ENCODE measurements at regions not wholly inside any gene's neighbourhood (a gene's known extent, or its start where the extent isn't known, plus 50 kb on each side); places are given as distances from the start of the nearest gene placed in this dataset.

DNA sequence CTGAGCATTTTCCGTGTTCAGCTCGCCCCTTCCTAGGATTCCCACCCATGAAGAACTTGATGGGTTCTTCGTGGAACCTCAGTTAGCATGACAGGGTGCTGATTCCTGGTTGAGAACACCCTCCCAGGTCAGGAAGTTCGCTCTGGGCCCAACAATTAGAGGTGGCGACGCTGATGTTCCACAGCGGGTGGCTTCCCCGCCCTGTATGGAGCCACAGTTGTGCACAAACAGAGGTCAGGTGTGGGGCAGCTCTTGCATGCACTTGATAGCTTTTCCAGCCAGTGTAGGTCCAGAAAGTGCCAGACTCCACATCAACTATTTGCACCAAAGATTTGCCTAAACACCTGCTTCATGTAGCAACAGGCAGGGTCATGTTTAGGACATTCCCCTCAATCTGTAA lies 788.2 kb downstream of the MED13L start:
- in situ Hi-C loops (cut with MboI) (no loop called here), intact Hi-C loops (cut with micrococcal nuclease) (no loop called here)
- no peaks in the 10 kb centered on the region for H3K9me1 ChIP-seq (ENCODE audit: control insufficient read depth, insufficient read depth, low read length)
- no TSS peak for BruUV-seq (replicated peaks)
- no peak for ATAC-seq
- H3K79me2 ChIP-seq (ENCODE audit: control insufficient read depth, insufficient read depth, low read length): no peaks in the 10 kb centered on the region
- ChIA-PET POLR2A (interaction anchor here (0.5 to 1.2 kb wide), 2 partner anchors 11 to 12 kb away, joined by 3 read pairs; no protein-coding TSS in a partner anchor), CTCF (ENCODE audit: low intra/inter-chr PET ratio) (no interaction called here)
- no peak overlapping the region for H3K4me3 ChIP-seq
- no peaks in the 10 kb centered on the region for H3K36me3 ChIP-seq (ENCODE audit: control insufficient read depth, insufficient read depth, low read length)
- no peaks in the 10 kb centered on the region; a peak in 1 of 5 replicates for H3K27me3 ChIP-seq (ENCODE audit: control insufficient read depth in 2 of 2, insufficient read depth in 2 of 2, low read length in 2 of 2)
- no peaks in the 10 kb centered on the region for H3K9me3 ChIP-seq (replicated peaks; ENCODE audit: control insufficient read depth, insufficient read depth, low read depth, low read length)
- WGBS (ENCODE audit: insufficient coverage, low coverage, missing lambda C conversion rate): 2% methylated on average over 8 of the region's 8 CpGs
- no peak overlapping the region for H3K4me2 ChIP-seq (ENCODE audit: insufficient read depth, low read length)
- FAIRE-seq: no peak
- no peak overlapping the region for H3K27ac ChIP-seq (ENCODE audit: extremely low read depth, low read depth, low read length)
- H3K9ac ChIP-seq (ENCODE audit: insufficient read depth in 1 of 2, low read depth in 2 of 2, low read length in 2 of 2): no peak overlapping the region
- H4K20me1 ChIP-seq (replicated peaks; ENCODE audit: control insufficient read depth, insufficient read depth, low read length): no peaks in the 10 kb centered on the region
- H3K4me1 ChIP-seq (replicated peaks in 1 of 2; ENCODE audit: control insufficient read depth in 2 of 2, insufficient read depth in 2 of 2, low read length in 2 of 2): no peaks in the 10 kb centered on the region
- DNase-seq (ENCODE audit: extremely low read depth in 1 of 4, low spot score in 3 of 4): no peak
- no peak overlapping the region for H2AFZ ChIP-seq (ENCODE audit: low read depth, low read length)
- TF ChIP-seq GATAD2B (IDR thresholded peaks at IDR 0.05; ENCODE audit: borderline replicate concordance): no peak
- no peak for TF ChIP-seq POLR3G (IDR thresholded peaks at IDR 0.05; ENCODE audit: extremely low read depth, insufficient read length, insufficient replicate concordance)
- no peak for TF ChIP-seq ZNF184 (CRISPR knock-in tag; IDR thresholded peaks at IDR 0.05)
- TF ChIP-seq, protein P1, sequence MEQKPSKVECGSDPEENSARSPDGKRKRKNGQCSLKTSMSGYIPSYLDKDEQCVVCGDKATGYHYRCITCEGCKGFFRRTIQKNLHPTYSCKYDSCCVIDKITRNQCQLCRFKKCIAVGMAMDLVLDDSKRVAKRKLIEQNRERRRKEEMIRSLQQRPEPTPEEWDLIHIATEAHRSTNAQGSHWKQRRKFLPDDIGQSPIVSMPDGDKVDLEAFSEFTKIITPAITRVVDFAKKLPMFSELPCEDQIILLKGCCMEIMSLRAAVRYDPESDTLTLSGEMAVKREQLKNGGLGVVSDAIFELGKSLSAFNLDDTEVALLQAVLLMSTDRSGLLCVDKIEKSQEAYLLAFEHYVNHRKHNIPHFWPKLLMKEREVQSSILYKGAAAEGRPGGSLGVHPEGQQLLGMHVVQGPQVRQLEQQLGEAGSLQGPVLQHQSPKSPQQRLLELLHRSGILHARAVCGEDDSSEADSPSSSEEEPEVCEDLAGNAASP (IDR thresholded peaks at IDR 0.05): no peak
- TF ChIP-seq, protein P2, sequence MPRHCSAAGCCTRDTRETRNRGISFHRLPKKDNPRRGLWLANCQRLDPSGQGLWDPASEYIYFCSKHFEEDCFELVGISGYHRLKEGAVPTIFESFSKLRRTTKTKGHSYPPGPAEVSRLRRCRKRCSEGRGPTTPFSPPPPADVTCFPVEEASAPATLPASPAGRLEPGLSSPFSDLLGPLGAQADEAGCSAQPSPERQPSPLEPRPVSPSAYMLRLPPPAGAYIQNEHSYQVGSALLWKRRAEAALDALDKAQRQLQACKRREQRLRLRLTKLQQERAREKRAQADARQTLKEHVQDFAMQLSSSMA (CRISPR knock-in tag; IDR thresholded peaks at IDR 0.05): no peak
- no peak for TF ChIP-seq BRD4 (IDR thresholded peaks at IDR 0.05)
- TF ChIP-seq HNRNPUL1 (IDR thresholded peaks at IDR 0.05; ENCODE audit: low read length): no peak
- TF ChIP-seq ZNF431 (CRISPR knock-in tag; IDR thresholded peaks at IDR 0.05): no peak
- TF ChIP-seq EP400 (IDR thresholded peaks at IDR 0.05): no peak
- no peak for TF ChIP-seq KDM5B (IDR thresholded peaks at IDR 0.05; ENCODE audit: insufficient replicate concordance, low read depth, low read length)
- TF ChIP-seq ZNF696 (CRISPR knock-in tag; conservative IDR thresholded peaks at IDR 0.05): no peak
- no peak for TF ChIP-seq STAG1 (CRISPR knock-in tag; IDR thresholded peaks at IDR 0.05; ENCODE audit: borderline replicate concordance)
- TF ChIP-seq ZNF644 (tag; IDR thresholded peaks at IDR 0.05; ENCODE audit: low read depth): no peak
- no peak for TF ChIP-seq JUND (IDR thresholded peaks at IDR 0.05; ENCODE audit: borderline replicate concordance, low read depth, low read length)
- TF ChIP-seq JUND (tag; IDR thresholded peaks at IDR 0.05; ENCODE audit: borderline replicate concordance, low read depth, low read length): no peak
- no peak for TF ChIP-seq MEF2D (tag; conservative IDR thresholded peaks at IDR 0.05; ENCODE audit: low read depth)
- TF ChIP-seq ARID2 (IDR thresholded peaks at IDR 0.05): no peak
- TF ChIP-seq ZBTB7A (IDR thresholded peaks at IDR 0.05; ENCODE audit: borderline replicate concordance, control insufficient read depth, low read depth, low read length): no peak
- TF ChIP-seq, protein P3, sequence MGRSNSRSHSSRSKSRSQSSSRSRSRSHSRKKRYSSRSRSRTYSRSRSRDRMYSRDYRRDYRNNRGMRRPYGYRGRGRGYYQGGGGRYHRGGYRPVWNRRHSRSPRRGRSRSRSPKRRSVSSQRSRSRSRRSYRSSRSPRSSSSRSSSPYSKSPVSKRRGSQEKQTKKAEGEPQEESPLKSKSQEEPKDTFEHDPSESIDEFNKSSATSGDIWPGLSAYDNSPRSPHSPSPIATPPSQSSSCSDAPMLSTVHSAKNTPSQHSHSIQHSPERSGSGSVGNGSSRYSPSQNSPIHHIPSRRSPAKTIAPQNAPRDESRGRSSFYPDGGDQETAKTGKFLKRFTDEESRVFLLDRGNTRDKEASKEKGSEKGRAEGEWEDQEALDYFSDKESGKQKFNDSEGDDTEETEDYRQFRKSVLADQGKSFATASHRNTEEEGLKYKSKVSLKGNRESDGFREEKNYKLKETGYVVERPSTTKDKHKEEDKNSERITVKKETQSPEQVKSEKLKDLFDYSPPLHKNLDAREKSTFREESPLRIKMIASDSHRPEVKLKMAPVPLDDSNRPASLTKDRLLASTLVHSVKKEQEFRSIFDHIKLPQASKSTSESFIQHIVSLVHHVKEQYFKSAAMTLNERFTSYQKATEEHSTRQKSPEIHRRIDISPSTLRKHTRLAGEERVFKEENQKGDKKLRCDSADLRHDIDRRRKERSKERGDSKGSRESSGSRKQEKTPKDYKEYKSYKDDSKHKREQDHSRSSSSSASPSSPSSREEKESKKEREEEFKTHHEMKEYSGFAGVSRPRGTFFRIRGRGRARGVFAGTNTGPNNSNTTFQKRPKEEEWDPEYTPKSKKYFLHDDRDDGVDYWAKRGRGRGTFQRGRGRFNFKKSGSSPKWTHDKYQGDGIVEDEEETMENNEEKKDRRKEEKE (IDR thresholded peaks at IDR 0.05; ENCODE audit: borderline replicate concordance in 1 of 2, control insufficient read depth in 1 of 2, low read depth in 2 of 2, low read length in 1 of 2): no peak

All from K562 (cell line).